NCI-H2081 treated with DMSO at 0.1 percent for 48 hours (cell line): ENCODE measurements at regions not wholly inside any gene's neighbourhood (a gene's known extent, or its start where the extent isn't known, plus 50 kb on each side); places are given as distances from the start of the nearest gene placed in this dataset.
A peak's percentile ranks its signal among the peaks of the same experiment; 100 is the strongest.

ENCODE experiments used
- DNase-seq: peaks from one replicate; lab custom pipeline; 2025; lab: John Stamatoyannopoulos, UW

DNA sequence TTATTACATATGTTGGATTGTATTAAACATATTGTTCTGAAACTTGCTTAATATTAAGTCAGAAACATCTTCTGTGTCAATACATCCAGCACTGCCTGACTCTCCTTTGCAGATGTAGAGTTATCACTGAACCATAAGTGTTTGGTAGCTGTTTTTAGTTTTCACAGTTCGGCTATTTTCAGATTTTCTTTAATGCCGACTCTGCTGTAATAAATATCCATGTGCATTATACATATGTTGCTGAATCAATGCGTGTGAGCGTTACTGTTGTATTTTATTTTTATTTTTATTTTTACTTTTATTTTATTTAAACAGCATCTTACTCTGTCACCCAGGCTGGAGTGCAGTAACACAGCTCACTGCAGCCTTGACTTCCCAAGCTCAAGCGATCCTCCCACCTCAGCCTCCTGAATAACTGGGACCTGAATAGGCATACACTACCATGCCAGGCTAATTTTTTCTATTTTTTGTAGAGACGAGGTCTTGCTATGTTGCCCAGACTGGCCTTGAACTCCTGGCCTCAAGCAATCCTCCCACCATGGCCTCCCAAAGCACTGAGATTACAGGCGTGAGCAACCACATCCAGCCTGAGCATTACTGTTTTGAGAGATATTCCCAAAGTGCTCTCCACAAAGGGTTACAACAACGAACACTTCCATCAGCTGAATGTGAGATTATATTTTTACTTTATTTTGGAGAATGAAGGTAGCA is 50.7 kb upstream of the NOCT start:
- DNase-seq: no peak

DNA sequence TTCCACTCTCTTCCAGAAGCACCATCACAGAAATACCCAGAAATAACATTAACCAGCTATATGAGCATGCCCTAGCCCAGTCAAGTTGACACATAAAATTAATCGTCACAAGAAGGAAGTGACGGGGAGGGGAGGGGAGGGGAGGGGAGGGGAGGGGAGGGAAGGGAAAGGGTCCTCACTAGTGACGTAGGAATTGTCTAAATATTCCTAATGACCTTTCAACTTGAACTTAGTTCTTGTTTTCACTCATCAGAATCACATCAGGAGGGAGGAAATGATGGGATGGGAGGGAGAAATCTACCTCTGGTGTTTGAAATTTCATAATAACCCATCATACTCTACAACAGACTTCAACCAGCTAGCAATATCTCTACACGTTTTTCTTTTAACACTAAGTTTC is 52.2 kb upstream of the NOCT start:
- DNase-seq: no peak

GRCh38 chr4:138961664-138962063 is 53.9 kb upstream of the NOCT start:
- DNase-seq: no peak

DNA sequence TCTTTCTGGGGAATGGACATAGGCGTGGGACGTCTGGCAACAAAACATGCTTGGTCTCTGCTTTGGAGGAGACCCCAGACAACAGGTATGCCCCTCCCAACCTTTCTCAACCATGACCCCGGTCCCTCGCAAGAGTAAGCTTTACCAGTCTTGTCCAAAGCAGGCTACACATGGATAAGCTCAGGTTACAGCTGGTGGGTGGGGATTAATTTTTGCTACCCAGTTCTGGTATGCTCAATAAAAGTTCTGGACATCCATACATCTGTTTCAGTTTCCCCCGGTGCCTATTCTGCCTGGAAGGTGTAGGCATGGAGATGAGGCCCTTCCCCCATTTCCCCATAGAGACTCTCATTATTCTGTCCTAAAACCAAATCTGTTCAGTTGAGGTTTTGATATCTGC is 54.5 kb upstream of the NOCT start:
- DNase-seq: no peak

DNA sequence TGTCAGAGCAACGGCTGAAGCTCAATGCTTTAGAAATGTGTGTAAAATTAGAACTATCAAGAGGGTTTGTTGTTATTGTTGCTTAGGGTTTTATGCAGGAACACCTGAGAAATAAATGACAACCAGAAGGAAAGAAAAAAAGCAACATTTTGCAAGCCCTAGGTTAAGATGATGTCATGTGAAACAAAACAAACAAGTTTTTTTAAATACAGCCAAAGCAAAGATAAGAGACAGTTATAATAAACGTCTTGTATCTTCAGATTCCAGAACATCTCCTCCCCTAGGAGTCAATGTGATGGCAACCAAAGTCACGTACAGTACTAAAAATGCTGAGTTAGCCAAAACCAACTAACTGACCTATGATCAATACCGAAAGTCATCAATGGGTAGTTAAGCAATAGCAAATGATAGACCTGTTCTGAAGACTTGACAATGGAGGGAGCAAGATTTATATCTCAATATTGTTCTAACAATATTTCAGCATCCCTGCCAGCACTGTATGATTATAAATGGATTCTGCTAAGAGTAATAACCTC is 55.3 kb upstream of the NOCT start:
- no peak for DNase-seq

- no peak for DNase-seq
Measured at GRCh38 chr4:138959097-138959815, 56.3 kb upstream of the NOCT start.

- DNase-seq: no peak
Measured at GRCh38 chr4:138958519-138958918, 57.1 kb upstream of the NOCT start.

- no peak for DNase-seq
Measured at GRCh38 chr4:138957302-138957701, 58.3 kb upstream of the NOCT start.

DNA sequence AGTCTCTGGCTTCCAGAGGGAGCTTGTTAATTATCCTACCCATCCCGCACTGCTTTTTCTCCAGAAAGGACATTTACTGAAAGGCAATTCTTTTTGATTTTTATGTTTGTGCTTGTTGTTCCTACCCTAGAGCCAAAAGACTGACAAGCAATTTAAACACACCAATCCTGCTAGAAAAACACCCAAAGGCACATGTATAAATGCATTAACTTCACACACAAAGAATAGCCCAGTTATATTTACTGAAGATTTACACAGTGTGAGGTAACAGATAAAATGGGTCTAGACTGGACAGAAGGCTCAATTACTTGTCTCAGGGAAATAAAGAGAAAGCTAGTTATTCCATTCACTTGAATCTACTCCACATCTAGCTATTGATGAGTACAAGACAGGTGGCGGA is 61.2 kb upstream of the NOCT start:
- DNase-seq: no peak

- DNase-seq: no peak
Measured at GRCh38 chr4:138953961-138954371, 61.6 kb upstream of the NOCT start.

DNA sequence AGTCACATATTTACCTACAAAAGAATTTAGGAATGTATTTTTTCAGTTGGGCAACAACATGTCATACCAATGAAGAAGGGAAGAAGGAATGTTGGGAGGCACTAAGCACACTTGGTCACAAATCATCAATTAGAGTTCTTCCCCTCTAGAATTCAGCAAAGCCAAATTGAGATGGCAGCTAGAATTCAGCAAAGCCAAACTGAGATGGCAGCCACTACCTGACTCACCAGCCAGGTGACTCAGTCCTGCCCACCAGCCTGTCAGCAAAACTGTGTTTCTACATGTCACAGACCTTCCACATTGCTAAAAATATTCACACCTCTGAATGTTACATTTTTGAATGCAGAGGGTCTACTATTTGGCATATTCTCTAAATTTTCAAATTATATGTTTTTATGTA is 63.2 kb upstream of the NOCT start:
- no peak for DNase-seq

DNA sequence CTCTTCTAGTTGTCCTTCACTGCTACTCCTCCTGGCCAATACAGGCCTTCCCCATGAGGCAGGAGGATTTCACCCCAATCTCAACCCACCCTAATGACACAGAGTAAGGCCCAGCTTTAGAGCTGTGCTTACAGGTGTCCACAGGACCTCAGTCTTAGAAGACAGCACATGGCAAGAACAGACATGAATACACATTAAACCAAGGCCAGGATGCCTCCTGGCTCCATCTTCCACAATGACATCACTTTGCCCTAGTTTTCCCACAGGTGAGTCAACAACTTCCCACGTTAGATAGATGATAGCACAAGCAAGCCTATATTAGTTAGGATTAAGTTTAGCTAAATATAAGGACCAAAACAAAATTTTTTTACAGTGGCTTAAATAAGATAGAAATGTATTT is 63.8 kb upstream of the NOCT start:
- no peak for DNase-seq

DNA sequence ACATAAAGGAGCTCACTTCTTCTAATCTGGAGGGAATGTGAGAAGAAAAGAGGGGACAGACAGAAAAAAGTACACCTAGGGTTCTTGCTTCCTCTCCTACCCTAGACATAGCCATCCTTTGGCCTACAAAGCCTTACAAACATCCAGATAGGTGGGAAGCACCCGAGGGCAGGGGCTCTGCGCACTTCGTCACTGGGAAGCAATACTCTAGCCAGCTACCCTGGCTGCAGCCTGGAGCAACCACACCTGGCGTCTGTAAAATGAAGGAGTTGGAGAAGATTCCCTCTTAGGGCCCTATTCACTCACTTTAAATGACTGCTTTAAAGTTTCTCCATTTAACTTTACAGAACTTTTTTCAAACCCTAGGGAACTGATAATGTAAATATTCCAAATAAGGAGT is 65.7 kb upstream of the NOCT start:
- DNase-seq: no peak

GRCh38 chr4:138948918-138949317 is 66.7 kb upstream of the NOCT start:
- no peak for DNase-seq

GRCh38 chr4:138946306-138946705 is 69.3 kb upstream of the NOCT start:
- no peak for DNase-seq

DNA sequence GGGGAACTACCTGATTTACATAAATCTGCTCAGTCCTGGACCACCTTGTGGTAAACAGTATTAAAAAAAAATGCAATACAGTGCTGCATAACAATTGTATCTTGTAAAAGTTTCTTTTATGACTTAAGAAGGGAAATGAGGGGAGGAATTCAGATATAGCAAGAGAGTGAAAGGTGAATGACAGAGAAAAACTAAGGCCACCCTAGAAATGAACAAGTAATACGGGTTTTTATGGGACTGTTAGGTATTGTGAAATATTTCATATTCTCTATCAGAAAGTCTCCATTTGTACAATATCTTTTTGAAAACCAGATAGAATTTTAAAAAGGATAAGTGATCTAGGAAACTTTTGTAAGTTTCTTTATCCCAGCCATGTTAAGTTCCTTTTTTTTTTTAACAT is 69.7 kb upstream of the NOCT start:
- DNase-seq: no peak

- no peak for DNase-seq
Measured at GRCh38 chr4:138945401-138945800, 70.2 kb upstream of the NOCT start.

GRCh38 chr4:138943893-138944292 is 71.7 kb upstream of the NOCT start:
- DNase-seq: no peak

DNA sequence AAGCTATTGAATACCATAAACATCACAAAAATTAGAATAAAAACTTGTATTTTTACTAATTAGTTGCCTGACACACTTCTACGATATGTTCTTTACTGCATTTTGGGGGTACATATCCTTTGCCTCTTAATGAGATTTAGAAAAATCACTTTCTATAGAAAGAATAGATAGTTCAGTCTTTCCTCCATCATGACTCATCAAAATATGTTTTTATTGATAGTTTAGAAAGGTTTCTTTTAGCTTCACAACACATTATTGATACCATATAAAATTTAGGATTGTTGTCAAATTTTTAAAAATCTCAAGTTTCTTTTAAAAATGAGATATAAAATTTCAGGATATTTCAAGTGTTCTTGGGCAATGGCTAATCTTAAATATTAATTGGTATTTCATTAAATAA is 74.5 kb upstream of the NOCT start:
- no peak for DNase-seq

DNA sequence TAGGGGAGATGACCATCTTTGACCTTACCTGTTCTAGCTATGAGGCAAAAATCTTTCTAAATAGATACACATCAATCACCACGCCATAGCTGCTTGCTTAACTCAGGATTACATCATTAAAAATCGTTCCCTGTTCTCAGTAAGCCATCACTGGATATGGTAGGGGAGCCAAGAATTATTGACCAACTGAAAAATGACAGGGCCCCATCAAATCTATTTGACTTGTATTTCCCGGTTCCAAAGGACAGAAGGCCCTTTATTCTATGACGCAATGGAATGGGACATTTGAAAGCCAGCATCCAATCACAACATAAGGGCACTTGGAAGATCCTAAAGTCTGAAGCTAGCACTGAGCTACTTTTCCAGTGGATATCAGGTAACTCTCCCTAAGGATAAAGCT is 75.6 kb upstream of the NOCT start:
- no peak for DNase-seq

GRCh38 chr4:138938366-138938690 is 77.3 kb upstream of the NOCT start:
- DNase-seq: peak; percentile 48

DNA sequence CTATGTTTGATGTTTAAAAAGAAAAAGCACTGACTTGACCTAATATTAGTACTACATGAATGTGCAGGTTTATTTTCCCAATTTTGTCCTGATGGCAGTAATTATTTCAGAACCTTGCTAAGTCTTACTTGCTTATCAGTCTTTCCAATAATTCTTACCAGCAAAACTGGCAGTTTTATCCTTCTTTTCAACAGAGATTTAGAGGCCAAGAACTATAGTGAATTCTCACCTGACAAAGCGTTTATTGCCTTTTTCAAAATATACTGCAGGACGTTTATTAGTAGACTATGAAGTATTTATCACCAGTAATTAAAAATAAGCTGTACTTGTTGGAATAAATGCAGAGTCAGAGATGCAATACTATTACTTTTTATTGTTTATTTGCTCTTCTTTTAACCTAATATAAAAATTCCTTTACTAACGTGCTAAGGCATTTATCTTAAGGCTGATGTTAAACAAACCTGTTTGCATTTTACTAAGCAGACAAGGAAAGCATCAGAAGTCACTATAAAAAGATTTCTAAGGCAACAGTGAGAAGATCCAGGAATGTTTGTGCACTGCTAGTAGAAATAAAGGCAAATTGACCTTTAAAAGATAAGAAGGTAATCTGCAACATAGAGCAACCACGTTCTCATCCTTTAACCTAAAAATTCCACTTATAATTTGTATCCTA is 80.3 kb upstream of the NOCT start:
- no peak for DNase-seq

DNA sequence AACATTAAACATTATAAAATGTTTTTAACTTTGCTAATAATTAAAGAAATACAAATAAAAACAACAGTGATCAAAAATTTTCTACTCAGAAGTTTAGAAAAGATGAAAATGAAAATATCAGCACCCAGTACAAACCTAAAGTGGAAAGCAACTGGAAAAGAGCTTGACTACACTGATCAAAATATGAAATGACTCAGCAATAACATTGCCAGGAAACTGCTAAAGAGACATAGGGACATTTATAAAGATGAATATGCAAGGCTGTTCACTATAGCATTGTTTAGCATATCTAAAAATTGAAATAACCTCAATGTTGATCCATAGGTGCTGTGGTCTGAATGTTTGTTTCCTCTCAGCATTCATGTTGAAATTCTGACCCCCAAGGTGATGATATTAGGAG is 88.5 kb upstream of the NOCT start:
- DNase-seq: no peak
